ENCODE measurements at regions not wholly inside any gene's neighbourhood (a gene's known extent, or its start where the extent isn't known, plus 50 kb on each side); places are given as distances from the start of the nearest gene placed in this dataset.

GRCh38 chr1:65049941-65050713 lies 83.8 kb upstream of the JAK1 start:
- no peak overlapping the region for H3K4me3 ChIP-seq (ENCODE audit: low read depth, low read length)
- TF ChIP-seq CTCF (IDR thresholded peaks at IDR 0.05; ENCODE audit: low read depth, low read length, missing control alignments): no peak
- DNase-seq (ENCODE audit: low read depth): no peak

GRCh38 chr1:65050735-65051134 lies 84.4 kb upstream of the JAK1 start:
- no peak for DNase-seq (ENCODE audit: low read depth)
- no peak overlapping the region for H3K4me3 ChIP-seq (ENCODE audit: low read depth, low read length)
- TF ChIP-seq CTCF (IDR thresholded peaks at IDR 0.05; ENCODE audit: low read depth, low read length, missing control alignments): no peak

GRCh38 chr1:65054481-65054880 lies 88.1 kb upstream of the JAK1 start:
- no peak overlapping the region for H3K4me3 ChIP-seq (ENCODE audit: low read depth, low read length)
- no peak for TF ChIP-seq CTCF (IDR thresholded peaks at IDR 0.05; ENCODE audit: low read depth, low read length, missing control alignments)

GRCh38 chr1:65055747-65056146 lies 89.4 kb upstream of the JAK1 start:
- TF ChIP-seq CTCF (IDR thresholded peaks at IDR 0.05; ENCODE audit: low read depth, low read length, missing control alignments): no peak
- no peak for DNase-seq (ENCODE audit: low read depth)
- H3K4me3 ChIP-seq (ENCODE audit: low read depth, low read length): no peak overlapping the region

More at GRCh38 chr1:65054481-65054880, 88.1 kb upstream of the JAK1 start:
- DNase-seq (ENCODE audit: low read depth): no peak

GRCh38 chr1:65056234-65056633 lies 89.9 kb upstream of the JAK1 start:
- no peak overlapping the region for H3K4me3 ChIP-seq (ENCODE audit: low read depth, low read length)
- no peak for DNase-seq (ENCODE audit: low read depth)
- TF ChIP-seq CTCF (IDR thresholded peaks at IDR 0.05; ENCODE audit: low read depth, low read length, missing control alignments): no peak

GRCh38 chr1:65056866-65057265 lies 90.5 kb upstream of the JAK1 start:
- no peak for DNase-seq (ENCODE audit: low read depth)
- TF ChIP-seq CTCF (IDR thresholded peaks at IDR 0.05; ENCODE audit: low read depth, low read length, missing control alignments): no peak
- H3K4me3 ChIP-seq (ENCODE audit: low read depth, low read length): no peak overlapping the region

Measured in GM12864 (cell line).